HG03565 (cell line): ENCODE measurements at regions not wholly inside any gene's neighbourhood (a gene's known extent, or its start where the extent isn't known, plus 50 kb on each side); places are given as distances from the start of the nearest gene placed in this dataset.

Experiments used
- ATAC-seq: cut with Tn5 transposase; IDR thresholded peaks from one replicate; pipeline ENCODE4 v1.9.1; 2021; ENCODE audit warnings: mild to moderate bottlenecking, moderate library complexity; ENCODE audit not compliant: unreplicated experiment

DNA sequence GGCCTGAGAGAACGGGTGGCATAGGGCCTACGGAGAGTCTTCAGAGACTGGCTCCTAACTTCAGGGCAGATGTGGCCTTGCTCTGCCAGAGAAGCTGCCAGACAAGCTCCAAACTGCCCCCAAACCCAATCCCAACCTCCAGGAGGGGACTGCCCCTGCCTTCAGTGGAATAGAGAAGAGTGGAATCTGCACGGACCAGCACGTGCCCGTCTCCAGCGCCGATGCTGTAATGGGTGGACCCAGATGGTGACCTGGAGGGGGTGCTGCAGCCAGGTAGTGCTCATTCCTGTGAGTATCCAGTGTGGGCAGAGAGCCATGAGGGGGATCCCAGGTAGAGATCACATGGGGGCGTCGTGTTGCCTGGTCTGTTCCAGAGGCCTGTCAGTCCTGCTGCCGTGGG is 73.2 kb upstream of the NKX1-1 start:
- no peak for ATAC-seq

GRCh38 chr4:1478766-1479355 is 72.6 kb upstream of the NKX1-1 start:
- ATAC-seq = no peak

- no peak for ATAC-seq
Observed at GRCh38 chr4:1477045-1477840, 71.0 kb upstream of the NKX1-1 start.

GRCh38 chr4:1476140-1476513 is 69.9 kb upstream of the NKX1-1 start:
- ATAC-seq = no peak

DNA sequence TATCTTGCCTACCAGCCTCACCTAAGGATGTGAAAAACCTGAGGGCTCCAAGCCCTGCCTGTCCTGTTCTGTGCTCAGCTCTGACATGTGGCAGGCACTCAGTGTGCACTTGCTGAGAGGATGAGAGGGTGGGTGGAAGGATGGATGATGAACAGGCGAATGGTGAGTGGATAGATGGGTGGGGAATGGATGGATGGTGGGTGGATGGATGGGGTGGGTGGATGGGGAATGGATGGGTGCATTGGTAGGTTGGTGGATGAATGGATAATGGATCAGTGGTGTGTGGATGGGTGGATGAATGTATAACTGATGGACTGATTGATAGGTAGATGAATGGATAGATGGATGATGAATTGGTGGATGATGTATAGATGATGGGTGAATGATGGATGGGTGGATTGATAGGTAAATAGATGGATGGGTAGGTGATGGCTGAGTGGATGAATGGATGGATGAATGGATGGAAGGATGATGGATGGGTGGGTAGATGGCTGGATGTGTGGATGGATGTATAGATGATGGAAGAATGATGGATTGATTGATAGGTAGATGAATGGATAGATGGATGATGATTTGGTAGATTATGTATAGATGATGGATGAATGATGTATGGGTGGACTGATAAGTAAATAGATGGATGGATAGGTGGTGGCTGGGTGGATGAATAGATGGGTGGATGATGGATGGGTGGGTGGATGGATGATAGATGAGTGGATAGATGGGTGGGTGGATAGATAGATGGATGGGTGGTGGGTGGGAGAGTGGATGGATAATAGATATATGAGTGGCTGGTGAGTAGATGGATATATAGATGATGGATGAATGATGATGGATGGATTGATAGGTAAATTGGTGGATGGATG is 69.3 kb upstream of the NKX1-1 start:
- no peak for ATAC-seq

DNA sequence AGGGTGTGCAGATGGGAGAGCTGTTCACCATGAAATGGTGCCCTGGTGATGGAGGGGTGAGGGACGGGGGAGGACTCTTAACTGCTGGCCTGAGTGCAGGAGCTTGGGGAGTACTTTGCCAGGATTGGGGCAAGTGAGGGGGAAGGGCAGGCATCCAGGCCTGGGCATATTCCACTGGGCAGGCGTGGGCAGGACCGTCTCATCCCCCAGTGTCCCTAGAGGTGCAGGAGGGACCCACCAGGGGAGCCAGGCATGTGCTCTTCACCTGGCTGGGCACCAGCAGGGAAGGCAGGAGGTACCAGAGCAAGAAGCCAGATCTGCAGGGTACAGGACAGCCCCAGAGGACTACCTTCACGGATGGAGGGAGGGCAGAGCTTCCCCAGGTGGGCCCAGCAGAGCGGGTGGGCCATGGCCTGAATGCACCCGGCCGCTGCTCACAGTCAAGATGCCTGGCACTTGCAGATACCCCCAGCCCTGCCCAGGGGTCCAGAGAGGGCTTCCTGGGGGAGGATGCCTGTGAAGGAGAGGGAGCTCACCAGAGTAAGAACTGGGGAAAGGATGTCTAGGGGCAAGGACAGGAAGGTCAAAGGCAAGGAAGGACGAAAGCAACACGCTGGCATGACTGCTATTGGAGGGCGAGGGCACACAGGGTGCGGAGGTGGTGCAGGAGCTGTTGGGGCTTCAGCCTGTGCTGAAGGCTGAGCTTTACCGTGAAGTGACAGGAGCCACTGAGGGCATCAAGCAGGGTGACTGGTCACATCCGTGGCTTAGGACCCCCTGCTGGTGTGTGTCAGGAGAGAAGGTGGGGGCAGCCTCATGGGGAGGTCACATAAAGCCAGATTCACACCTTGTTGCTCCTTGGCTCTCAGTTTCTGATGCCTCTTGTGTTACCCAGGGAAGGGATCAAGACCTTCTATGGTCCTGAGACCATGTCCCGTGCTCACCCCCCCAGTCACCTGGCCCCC is 68.2 kb upstream of the NKX1-1 start:
- no peak for ATAC-seq

DNA sequence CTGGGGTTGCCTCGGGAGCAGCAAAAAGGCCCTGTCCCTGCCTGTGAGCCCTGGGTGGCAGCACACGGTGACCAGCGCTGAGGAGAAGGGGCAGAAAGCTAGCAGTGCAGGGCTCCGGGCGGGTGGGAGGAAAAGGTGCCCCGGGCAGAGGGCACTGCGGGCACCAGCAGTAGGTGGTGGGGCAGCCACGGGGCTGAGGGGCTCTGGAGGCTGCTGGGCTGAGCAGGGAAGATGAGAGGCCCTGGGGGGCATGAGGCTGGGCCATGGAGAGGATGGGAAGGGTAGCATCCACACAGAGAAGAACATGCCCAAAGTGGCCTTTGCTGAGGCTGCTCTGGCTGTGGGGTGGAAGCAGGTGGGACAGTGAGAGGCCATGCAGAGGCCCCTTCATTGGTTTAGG is 67.5 kb upstream of the NKX1-1 start:
- no peak for ATAC-seq

DNA sequence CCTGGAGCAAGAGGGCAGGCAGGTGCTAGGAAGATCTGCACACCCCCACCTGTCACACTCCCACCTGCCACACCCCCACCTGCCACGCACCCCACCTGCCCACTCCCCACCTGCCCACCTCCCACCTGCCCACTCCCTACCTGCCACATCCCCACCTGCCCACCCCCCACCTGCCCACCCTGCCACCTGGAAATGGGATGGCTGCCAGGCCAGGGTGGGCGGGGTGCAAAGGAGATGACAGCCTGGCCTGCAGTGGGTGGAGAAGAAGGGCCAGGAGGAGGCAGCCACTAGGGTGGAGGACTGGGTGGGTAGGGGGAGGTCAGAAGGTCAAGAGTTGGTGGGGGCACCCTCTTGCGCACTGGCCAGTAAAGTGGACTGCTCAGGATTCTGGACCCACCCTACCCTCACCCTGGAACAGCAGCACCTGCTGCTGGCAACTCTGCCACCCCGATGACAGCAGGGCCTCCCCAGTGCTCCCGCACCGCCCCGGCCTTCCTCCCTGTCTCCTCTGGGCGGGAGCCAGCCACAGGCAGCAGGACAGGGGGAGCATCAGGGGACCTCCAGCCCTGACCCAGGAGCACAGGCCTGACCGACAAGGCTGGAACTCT is 66.8 kb upstream of the NKX1-1 start:
- no peak for ATAC-seq

DNA sequence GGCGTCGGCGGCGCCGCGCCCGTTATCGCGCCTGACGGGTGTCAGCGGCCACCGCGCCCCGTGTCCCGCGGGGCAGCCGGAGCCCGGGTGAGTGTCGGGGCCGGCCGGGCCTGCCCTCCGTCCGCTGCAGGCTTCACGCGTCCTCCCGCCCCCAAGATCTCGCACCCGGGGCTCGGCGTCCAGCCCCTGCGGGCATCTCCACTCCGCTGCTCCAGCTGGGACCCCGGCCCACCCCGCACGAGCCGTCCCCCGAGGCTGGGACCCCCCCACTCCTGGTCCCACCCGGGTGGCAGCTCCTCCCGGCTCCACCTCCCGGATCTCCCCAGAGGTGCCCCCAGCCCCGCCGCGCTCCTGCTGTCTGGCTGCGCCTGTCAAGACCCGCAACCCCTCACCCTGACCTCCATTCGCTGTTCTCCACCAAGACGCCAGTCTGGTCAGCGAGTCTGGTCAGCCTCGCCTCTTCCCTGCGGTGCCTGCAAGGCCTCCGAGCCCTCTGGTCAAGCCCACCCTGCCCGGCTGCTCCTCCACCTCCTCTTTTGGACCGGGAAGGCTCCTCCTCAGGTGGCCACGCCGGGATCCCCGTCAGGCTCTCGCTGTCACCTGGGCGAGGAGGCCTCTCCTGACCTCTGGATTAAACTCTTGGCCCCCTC is 66.0 kb upstream of the NKX1-1 start:
- ATAC-seq = no peak

GRCh38 chr4:1471443-1472147 is 65.4 kb upstream of the NKX1-1 start:
- no peak for ATAC-seq

- ATAC-seq = no peak
Observed at GRCh38 chr4:1470816-1471442, 64.7 kb upstream of the NKX1-1 start.

DNA sequence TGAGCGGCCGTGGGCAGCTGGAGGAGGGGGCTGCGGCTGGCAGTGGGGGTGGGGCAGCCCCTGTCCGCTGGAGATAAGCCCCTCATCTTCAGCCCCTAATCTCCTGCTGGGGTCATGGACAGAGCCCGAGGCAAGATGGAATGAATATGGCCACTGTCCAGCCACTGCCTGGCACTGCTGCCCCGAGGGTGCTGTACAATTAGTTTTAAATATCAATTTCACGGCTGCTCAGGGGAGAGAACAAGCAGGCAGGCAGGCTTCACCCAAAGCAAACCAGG is 64.1 kb upstream of the NKX1-1 start:
- no peak for ATAC-seq

DNA sequence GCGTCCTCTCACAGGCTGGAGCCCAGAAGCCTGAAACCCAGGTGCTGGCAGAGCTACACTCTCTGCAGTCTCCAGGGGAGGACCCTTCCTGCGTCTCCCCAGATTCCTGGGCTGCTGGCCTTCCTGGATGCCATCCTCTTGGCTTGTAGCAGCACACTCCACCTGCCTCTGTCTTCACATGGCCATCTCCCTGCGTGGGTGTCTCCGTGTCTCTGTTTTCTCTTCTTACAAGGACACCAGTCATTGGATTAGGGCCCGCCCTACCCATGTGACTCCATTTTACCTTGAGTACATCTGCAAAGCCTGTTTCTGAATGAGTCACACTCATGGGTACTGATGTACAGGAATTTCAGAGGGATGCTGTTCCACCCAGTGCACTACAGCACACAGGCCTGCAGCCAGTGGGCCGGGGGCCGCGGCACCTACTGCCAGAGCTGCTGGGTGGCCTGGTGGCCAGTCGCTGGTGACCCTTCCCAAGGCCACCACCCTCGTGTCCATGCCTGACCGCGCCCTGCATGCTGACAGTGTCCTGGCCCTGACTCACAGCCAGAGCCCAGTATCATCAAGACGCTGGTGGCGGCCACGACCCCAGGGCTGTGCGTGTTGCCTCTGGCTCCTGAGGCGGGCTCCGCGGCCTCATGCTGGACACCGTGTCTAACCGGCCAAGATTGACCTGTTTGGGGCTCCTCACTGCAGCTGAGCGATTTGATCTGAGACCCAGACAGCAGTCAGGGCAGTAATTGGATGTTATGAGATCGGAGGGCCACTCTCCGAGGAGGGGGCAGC is 63.6 kb upstream of the NKX1-1 start:
- no peak for ATAC-seq

DNA sequence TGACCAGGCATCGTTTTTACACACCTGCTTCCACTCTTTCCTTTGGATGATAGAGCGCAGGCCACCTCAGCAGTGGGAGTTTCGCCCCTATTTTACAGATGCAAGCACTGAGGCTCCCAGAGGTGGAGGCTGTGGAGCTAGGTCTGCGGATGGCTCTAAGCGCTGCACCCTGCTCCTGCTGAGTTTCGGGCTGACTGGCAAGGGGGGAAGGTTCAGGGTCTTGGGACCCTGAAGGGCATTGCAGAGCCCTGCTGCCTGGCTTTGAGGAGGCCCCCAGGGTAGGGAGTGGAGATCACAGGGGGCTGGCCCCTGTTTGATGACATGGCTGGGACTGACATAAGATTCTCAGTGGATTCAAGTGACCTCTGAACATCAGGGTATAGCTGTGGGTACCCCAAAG is 62.8 kb upstream of the NKX1-1 start:
- ATAC-seq = no peak

- ATAC-seq = no peak
Observed at GRCh38 chr4:1467581-1468458, 61.6 kb upstream of the NKX1-1 start.

DNA sequence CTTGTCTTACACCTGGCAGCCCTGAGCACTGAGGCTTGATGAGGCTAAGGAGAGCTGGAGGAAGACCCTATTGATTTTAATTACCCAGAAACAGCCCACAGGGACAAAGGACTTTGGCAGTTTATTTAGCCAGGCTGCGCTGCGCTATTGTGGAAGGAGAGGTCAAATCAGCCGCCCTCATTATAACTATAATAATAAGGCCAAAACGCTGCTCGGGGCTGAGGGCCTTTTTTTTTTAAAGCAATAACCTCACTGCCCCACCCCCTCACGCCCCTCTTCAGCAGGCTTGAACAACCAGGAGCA is 60.6 kb upstream of the NKX1-1 start:
- ATAC-seq = no peak

DNA sequence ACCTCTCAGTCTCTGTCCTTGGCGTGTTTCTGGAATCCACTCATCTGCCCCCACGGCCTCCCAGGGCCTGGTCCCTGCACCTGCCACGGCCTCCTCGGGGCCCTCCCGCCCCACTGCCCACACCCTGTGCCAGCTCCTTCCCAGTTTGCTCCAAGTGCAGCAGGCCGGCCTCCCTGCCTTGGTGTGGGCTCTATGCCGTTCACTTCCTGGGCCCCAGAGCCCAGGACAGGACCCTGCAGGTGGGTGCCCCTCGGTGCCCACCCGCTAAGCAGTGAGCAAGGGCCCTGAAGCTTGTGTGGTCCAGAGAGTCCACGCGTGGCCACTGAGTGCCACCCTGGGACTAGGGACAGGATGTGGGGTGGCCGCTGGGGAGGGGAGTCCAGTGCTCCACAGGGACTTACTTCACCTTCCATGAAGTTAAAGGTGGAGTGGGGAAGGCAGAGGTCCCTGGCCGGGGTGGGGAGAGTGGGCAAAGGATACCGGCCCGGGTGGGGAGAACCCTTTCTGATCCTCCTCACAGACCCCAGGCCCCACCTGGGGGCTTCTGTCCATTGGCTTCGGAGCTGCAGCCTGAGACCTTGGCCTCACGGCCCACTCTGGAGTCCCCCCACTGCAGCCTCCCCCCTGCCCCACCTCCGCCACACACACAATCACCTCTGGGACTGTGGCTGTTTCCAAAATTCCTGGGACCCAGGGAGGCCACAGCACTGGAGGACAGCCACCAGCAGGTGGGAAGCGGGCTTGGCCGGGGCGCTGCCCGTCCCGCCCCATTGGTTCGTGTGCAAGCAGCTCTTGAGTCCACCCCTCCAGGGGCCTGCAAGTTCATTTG is 60.0 kb upstream of the NKX1-1 start:
- ATAC-seq = no peak
